ENCODE measurements at regions not wholly inside any gene's neighbourhood (a gene's known extent, or its start where the extent isn't known, plus 50 kb on each side); places are given as distances from the start of the nearest gene placed in this dataset.

DNA sequence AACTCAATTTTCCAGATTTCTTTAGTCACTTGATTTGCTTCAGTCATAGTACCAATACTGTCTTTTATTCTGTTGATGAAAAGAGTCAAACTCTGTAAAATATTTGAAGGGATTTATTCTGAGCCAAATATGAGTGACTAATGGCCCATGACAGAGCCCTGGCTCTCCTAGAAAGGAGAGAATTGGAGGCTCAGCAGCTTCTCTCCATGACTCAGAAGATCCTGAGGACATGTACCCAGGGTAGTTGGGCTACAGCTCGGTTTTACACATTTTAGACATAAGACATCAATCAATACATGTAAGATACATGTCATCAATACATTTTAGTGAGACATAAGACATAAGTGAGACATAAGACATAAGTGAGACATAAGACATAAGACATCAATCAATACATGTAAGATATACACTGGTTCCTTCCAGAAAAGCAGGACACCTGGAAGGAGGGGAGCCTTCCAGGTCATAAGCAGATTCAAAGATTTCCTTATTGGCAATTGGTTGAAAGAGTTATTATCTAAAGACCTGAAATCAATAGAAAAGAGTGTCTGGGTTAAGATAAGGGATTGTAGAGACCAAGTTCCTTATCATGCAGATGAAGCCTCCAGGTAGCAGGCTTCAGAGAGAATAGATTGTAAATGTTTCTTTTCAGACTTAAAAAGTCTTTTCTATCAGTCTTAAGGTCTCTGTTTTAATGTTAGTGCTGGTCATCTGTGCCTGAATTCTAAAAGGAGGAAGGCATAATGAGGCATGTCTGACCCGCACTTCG lies 179.8 kb upstream of the RFC3 start:
- Histone ChIP-seq H3K4me3 (ENCODE audit: low read length) (no peak overlapping the region), H3K36me3 (ENCODE audit: insufficient read depth, low read length) (no peaks in the 10 kb centered on the region), H3K4me2 (ENCODE audit: low read length) (no peak overlapping the region), H2AFZ (ENCODE audit: low read depth, low read length) (no peak overlapping the region), H3K9me2 (ENCODE audit: insufficient read depth, low read length) (no peaks in the 10 kb centered on the region), H3K79me2 (replicated peaks; ENCODE audit: insufficient read depth, low read length) (no peaks in the 10 kb centered on the region), H3K27me3 (ENCODE audit: insufficient read depth, low read depth, low read length) (no peaks in the 10 kb centered on the region), H4K20me1 (ENCODE audit: insufficient read depth) (no peaks in the 10 kb centered on the region), H3K9ac (ENCODE audit: low read length) (no peak overlapping the region), H3K9me3 (ENCODE audit: low read length) (no peaks in the 10 kb centered on the region), H3F3A (ENCODE audit: insufficient read depth, low read length, poor library complexity, severe bottlenecking) (no peaks in the 10 kb centered on the region), H3K27ac (ENCODE audit: low read length) (no peak overlapping the region)
- TF ChIP-seq SMC3 (conservative IDR thresholded peaks at IDR 0.05; ENCODE audit: poor library complexity) (no peak), RAD21 (conservative IDR thresholded peaks at IDR 0.05) (no peak), POLR2AphosphoS5 (IDR thresholded peaks at IDR 0.05) (no peak), TAF1 (IDR thresholded peaks at IDR 0.05; ENCODE audit: low read depth) (no peak), EP300 (conservative IDR thresholded peaks at IDR 0.05; ENCODE audit: poor library complexity, severe bottlenecking) (no peak), MXI1 (conservative IDR thresholded peaks at IDR 0.05; ENCODE audit: poor library complexity, severe bottlenecking) (no peak), EZH2 (IDR thresholded peaks at IDR 0.05; ENCODE audit: borderline replicate concordance, insufficient read depth, low read length, poor library complexity, severe bottlenecking) (no peak)
- TF ChIP-seq, protein P1, sequence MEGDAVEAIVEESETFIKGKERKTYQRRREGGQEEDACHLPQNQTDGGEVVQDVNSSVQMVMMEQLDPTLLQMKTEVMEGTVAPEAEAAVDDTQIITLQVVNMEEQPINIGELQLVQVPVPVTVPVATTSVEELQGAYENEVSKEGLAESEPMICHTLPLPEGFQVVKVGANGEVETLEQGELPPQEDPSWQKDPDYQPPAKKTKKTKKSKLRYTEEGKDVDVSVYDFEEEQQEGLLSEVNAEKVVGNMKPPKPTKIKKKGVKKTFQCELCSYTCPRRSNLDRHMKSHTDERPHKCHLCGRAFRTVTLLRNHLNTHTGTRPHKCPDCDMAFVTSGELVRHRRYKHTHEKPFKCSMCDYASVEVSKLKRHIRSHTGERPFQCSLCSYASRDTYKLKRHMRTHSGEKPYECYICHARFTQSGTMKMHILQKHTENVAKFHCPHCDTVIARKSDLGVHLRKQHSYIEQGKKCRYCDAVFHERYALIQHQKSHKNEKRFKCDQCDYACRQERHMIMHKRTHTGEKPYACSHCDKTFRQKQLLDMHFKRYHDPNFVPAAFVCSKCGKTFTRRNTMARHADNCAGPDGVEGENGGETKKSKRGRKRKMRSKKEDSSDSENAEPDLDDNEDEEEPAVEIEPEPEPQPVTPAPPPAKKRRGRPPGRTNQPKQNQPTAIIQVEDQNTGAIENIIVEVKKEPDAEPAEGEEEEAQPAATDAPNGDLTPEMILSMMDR (IDR thresholded peaks at IDR 0.05; ENCODE audit: poor library complexity, severe bottlenecking): no peak
- TF ChIP-seq, protein P2, sequence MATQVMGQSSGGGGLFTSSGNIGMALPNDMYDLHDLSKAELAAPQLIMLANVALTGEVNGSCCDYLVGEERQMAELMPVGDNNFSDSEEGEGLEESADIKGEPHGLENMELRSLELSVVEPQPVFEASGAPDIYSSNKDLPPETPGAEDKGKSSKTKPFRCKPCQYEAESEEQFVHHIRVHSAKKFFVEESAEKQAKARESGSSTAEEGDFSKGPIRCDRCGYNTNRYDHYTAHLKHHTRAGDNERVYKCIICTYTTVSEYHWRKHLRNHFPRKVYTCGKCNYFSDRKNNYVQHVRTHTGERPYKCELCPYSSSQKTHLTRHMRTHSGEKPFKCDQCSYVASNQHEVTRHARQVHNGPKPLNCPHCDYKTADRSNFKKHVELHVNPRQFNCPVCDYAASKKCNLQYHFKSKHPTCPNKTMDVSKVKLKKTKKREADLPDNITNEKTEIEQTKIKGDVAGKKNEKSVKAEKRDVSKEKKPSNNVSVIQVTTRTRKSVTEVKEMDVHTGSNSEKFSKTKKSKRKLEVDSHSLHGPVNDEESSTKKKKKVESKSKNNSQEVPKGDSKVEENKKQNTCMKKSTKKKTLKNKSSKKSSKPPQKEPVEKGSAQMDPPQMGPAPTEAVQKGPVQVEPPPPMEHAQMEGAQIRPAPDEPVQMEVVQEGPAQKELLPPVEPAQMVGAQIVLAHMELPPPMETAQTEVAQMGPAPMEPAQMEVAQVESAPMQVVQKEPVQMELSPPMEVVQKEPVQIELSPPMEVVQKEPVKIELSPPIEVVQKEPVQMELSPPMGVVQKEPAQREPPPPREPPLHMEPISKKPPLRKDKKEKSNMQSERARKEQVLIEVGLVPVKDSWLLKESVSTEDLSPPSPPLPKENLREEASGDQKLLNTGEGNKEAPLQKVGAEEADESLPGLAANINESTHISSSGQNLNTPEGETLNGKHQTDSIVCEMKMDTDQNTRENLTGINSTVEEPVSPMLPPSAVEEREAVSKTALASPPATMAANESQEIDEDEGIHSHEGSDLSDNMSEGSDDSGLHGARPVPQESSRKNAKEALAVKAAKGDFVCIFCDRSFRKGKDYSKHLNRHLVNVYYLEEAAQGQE (IDR thresholded peaks at IDR 0.05; ENCODE audit: borderline replicate concordance): no peak

DNA sequence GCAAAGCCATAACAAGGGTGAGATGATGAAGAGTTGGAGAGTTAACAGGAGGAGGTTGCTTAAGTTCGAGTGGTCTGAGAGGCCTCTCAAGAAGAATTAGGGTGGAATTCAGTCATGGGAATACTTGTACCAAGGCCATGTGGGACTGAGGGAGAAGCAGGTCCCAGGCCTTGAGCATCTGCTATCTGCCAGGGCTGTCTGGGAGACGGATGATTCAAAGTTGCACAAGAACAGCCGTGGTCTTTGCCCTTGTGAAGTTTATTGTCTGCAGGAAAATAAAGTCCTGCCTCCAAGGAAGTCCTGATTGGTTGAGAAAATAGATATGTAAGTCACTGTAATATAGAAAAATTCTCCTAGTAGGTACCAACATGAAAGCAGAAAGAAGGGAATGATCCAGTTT lies 178.8 kb upstream of the RFC3 start:
- H3K9me2 ChIP-seq (ENCODE audit: insufficient read depth, low read length): no peaks in the 10 kb centered on the region
- H2AFZ ChIP-seq (ENCODE audit: low read depth, low read length): no peak overlapping the region
- H3K9ac ChIP-seq (ENCODE audit: low read length): no peak overlapping the region
- H3F3A ChIP-seq (ENCODE audit: insufficient read depth, low read length, poor library complexity, severe bottlenecking): no peaks in the 10 kb centered on the region
- H3K27ac ChIP-seq (ENCODE audit: low read length): no peak overlapping the region
- no peak overlapping the region for H3K4me2 ChIP-seq (ENCODE audit: low read length)
- H3K36me3 ChIP-seq (ENCODE audit: insufficient read depth, low read length): no peaks in the 10 kb centered on the region
- no peaks in the 10 kb centered on the region for H3K79me2 ChIP-seq (replicated peaks; ENCODE audit: insufficient read depth, low read length)
- H3K4me3 ChIP-seq (ENCODE audit: low read length): no peak overlapping the region
- no peaks in the 10 kb centered on the region for H3K9me3 ChIP-seq (ENCODE audit: low read length)
- TF ChIP-seq EP300 (conservative IDR thresholded peaks at IDR 0.05; ENCODE audit: poor library complexity, severe bottlenecking) (no peak), MXI1 (conservative IDR thresholded peaks at IDR 0.05; ENCODE audit: poor library complexity, severe bottlenecking) (no peak), EZH2 (IDR thresholded peaks at IDR 0.05; ENCODE audit: borderline replicate concordance, insufficient read depth, low read length, poor library complexity, severe bottlenecking) (no peak)
- TF ChIP-seq, protein P2 (IDR thresholded peaks at IDR 0.05; ENCODE audit: borderline replicate concordance): no peak
- no peaks in the 10 kb centered on the region for H4K20me1 ChIP-seq (ENCODE audit: insufficient read depth)
- no peaks in the 10 kb centered on the region for H3K27me3 ChIP-seq (ENCODE audit: insufficient read depth, low read depth, low read length)
